HCT116 (cell line): ENCODE measurements at regions not wholly inside any gene's neighbourhood (a gene's known extent, or its start where the extent isn't known, plus 50 kb on each side); places are given as distances from the start of the nearest gene placed in this dataset.

Experiments used
- ATAC-seq: fragments of 200-7000 bp; cut with Tn5 transposase; 2 replicates; pipeline ENCODE4 v1.9.1; 2020; ENCODE audit warnings: mild to moderate bottlenecking, moderate library complexity
- BruUV-seq: library from RNA; stranded (reverse); fragments of 400-500 nt; replicated peaks from 2 replicates; lab custom pipeline; 2021; lab: Mats Ljungman, UMichigan
- CTCF ChIA-PET: fragments of 300-600 bp; sonication (Branson Sonifier 250); formaldehyde crosslinking; loops from one replicate; lab custom pipeline; 2021; ENCODE audit warnings: antibody characterized with exemption; lab: Charles Lee
- POLR2A ChIA-PET: fragments of 300-600, 350-600 bp; sonication (Branson Sonifier 250); formaldehyde crosslinking; loops from one replicate; lab custom pipeline; 2021; ENCODE audit warnings: antibody characterized with exemption; lab: Charles Lee
- RAD21 ChIA-PET, 2 experiments: fragments of 300-600 bp; sonication (Branson Sonifier 250); formaldehyde crosslinking; loops; one replicate each; lab custom pipeline; 2023; ENCODE audit warnings: low total read pairs in 2 of 2; ENCODE audit not compliant: uncharacterized antibody in 2 of 2, unreplicated experiment in 2 of 2, low non-redundant PET in 1 of 2; lab: Charles Lee
- DNase-seq: peaks from one replicate; pipeline ENCODE4 v3.0.0-alpha.2; 2010; ENCODE audit warnings: low read depth, low spot score
- H2AFZ ChIP-seq: fragments of 200-600 bp; shearing (Covaris generic), sonication (generic); 2 replicates; pipeline ENCODE4 v1.6.1; 2017; ENCODE audit warnings: low read depth, mixed run types, mixed read lengths, antibody characterized with exemption, low read length; ENCODE audit not compliant: poor library complexity, severe bottlenecking
- H3K27ac ChIP-seq: 2 replicates; pipeline ENCODE4 v1.5.1; 2012; ENCODE audit warnings: low read depth, low read length
- H3K27me3 ChIP-seq: fragments of 200-600 bp; sonication (generic); 2 replicates; pipeline ENCODE4 v1.6.1; 2016; ENCODE audit warnings: mixed run types, low read length, mixed read lengths; ENCODE audit not compliant: insufficient read depth
- H3K36me3 ChIP-seq, 2 experiments: fragments of 200-500 bp in 1 of 2; fragments of 200-600 bp in 1 of 2; sonication (Bioruptor generic) in 1 of 2; sonication (generic) in 1 of 2; 2 replicates each; pipeline versions ENCODE4 v1.5.1 to v1.6.1; 2014 to 2016; ENCODE audit warnings: low read length in 2 of 2, inconsistent platforms in 1 of 2, mixed read lengths in 1 of 2, mixed run types in 1 of 2; ENCODE audit not compliant: insufficient read depth in 2 of 2, control insufficient read depth in 1 of 2
- H3K4me1 ChIP-seq, 2 experiments: fragments of 200-600 bp in 1 of 2; sonication (generic) in 1 of 2; 2 replicates each; pipeline versions ENCODE4 v1.5.1 to v1.6.1; 2012 to 2017; ENCODE audit warnings: low read length in 2 of 2, inconsistent platforms in 1 of 2, mild to moderate bottlenecking in 1 of 2, mixed read lengths in 1 of 2, mixed run types in 1 of 2, moderate library complexity in 1 of 2; ENCODE audit not compliant: insufficient read depth in 2 of 2, control insufficient read depth in 1 of 2
- H3K4me2 ChIP-seq: fragments of 200-600 bp; sonication (generic); 2 replicates; pipeline ENCODE4 v1.6.1; 2017; ENCODE audit warnings: mixed run types, low read length, mixed read lengths
- H3K4me3 ChIP-seq, 2 experiments: fragments of 200-600 bp in 1 of 2; sonication (generic) in 1 of 2; replicated peaks in 1 of 2; 2 replicates each; pipeline ENCODE4 v1.5.1; 2011 to 2016; ENCODE audit warnings: low read length in 2 of 2, control low read depth in 1 of 2, low read depth in 1 of 2, mild to moderate bottlenecking in 1 of 2, mixed read lengths in 1 of 2, mixed run types in 1 of 2
- H3K79me2 ChIP-seq: fragments of 200-600 bp; sonication (generic); 2 replicates; pipeline ENCODE4 v1.6.1; 2017; ENCODE audit warnings: mild to moderate bottlenecking, mixed run types, low read length, moderate library complexity, mixed read lengths; ENCODE audit not compliant: insufficient read depth
- H3K9ac ChIP-seq: fragments of 200-600 bp; sonication (generic); 2 replicates; pipeline ENCODE4 v1.6.1; 2016; ENCODE audit warnings: low read length, mixed read lengths
- H3K9me2 ChIP-seq: fragments of 200-600 bp; sonication (generic), shearing (Covaris generic); 2 replicates; pipeline ENCODE4 v1.6.1; 2017; ENCODE audit warnings: mixed run types, mild to moderate bottlenecking, moderate library complexity; ENCODE audit not compliant: insufficient read depth
- H3K9me3 ChIP-seq, 2 experiments: fragments of 200-500 bp in 1 of 2; fragments of 200-600 bp in 1 of 2; sonication (Bioruptor generic) in 1 of 2; sonication (generic) in 1 of 2; 2 replicates each; pipeline ENCODE4 v1.6.1; 2014 to 2017; ENCODE audit warnings: low read length in 2 of 2, mixed read lengths in 2 of 2, inconsistent platforms in 1 of 2, low read depth in 1 of 2, mild to moderate bottlenecking in 1 of 2, mixed run types in 1 of 2, moderate library complexity in 1 of 2; ENCODE audit not compliant: control insufficient read depth in 1 of 2, insufficient read depth in 1 of 2
- H4K20me1 ChIP-seq: fragments of 200-600 bp; sonication (generic), shearing (Covaris generic); 2 replicates; pipeline ENCODE4 v1.6.1; 2017; ENCODE audit warnings: mixed run types, mild to moderate bottlenecking, moderate library complexity; ENCODE audit not compliant: insufficient read depth
- EGR1 ChIP-seq: IDR thresholded peaks from 2 replicates; pipeline ENCODE4 v1.6.1; 2012; ENCODE audit warnings: low read depth
- EZH2 ChIP-seq: fragments of 200-600 bp; sonication (generic); IDR thresholded peaks from 2 replicates; pipeline ENCODE4 v1.6.1; 2017; ENCODE audit warnings: antibody characterized with exemption, mixed run types
- FOSL1 ChIP-seq: IDR thresholded peaks from 2 replicates; pipeline ENCODE4 v1.6.1; 2012; ENCODE audit warnings: low read depth
- JUND ChIP-seq: IDR thresholded peaks from 2 replicates; pipeline ENCODE4 v1.6.1; 2012
- POLR2AphosphoS5 ChIP-seq: IDR thresholded peaks from 2 replicates; pipeline ENCODE4 v1.6.1; 2011; ENCODE audit warnings: mild to moderate bottlenecking, low read depth, low read length, moderate library complexity
- SP1 ChIP-seq: IDR thresholded peaks from 2 replicates; pipeline ENCODE4 v1.6.1; 2012; ENCODE audit warnings: low read depth
- SRF ChIP-seq: IDR thresholded peaks from 2 replicates; pipeline ENCODE4 v1.6.1; 2012; ENCODE audit warnings: low read depth
- ZFX ChIP-seq: fragments of 450-650 bp; IDR thresholded peaks from 2 replicates; pipeline ENCODE4 v1.6.1; 2017
- ZNF274 ChIP-seq: fragments of 200-500 bp; sonication (Bioruptor generic); IDR thresholded peaks from 2 replicates; pipeline ENCODE4 v1.6.1; 2014; ENCODE audit warnings: mild to moderate bottlenecking, low read depth, low read length, inconsistent platforms
- intact Hi-C: fragments of 100-400 bp; cut with micrococcal nuclease; formaldehyde crosslinking; loops from 2 replicates; pipeline ENCODE4 v1.10.0; 2022
- TF ChIP-seq, protein P1 (sequence below): IDR thresholded peaks from 2 replicates; pipeline ENCODE4 v1.6.1; 2012
- TF ChIP-seq, protein P2 (sequence below): IDR thresholded peaks from 2 replicates; pipeline ENCODE4 v1.6.1; 2012; ENCODE audit warnings: low read depth
- TF ChIP-seq, protein P3 (sequence below): IDR thresholded peaks from 2 replicates; pipeline ENCODE4 v1.6.1; 2011; ENCODE audit warnings: mild to moderate bottlenecking, low read length, moderate library complexity; ENCODE audit not compliant: insufficient replicate concordance; ENCODE audit errors: extremely low read depth

DNA sequence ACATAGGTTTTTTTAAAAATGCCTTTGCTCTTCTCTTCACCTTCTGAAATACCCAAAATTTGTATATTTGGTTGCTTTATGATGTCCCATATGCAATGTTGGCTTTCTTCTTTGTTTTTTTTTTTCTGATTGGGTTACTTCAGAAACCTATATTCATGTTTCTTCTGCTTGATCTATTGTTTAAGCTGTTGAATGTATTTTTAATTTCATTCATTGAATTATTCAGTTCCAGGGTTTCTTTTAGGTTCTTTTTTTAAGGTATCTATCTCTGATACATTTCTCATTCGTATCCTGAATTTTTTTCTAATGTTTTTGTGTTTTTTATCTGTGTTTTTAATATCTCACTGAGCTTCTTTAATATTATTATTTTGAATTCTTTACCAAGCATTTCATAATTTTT lies 221.0 kb upstream of the MTPN start:
- Histone ChIP-seq H4K20me1 (no peaks in the 10 kb centered on the region; the same call in 1 of the 2 replicates), H3K36me3 (no peaks in the 10 kb centered on the region), H3K27ac (no peak overlapping the region), H3K9ac (no peak overlapping the region), H3K4me3 (no peak overlapping the region), H3K4me2 (no peak overlapping the region), H3K9me2 (no peaks in the 10 kb centered on the region), H3K4me1 (no peaks in the 10 kb centered on the region), H2AFZ (no peak overlapping the region), H3K27me3 (no peaks in the 10 kb centered on the region), H3K9me3 (no peaks in the 10 kb centered on the region), H3K79me2 (no peaks in the 10 kb centered on the region)
- ChIA-PET POLR2A (no interaction called here), CTCF (no interaction called here), RAD21 (no interaction called here)
- BruUV-seq = no TSS peak
- no peak for DNase-seq
- TF ChIP-seq, protein P1, sequence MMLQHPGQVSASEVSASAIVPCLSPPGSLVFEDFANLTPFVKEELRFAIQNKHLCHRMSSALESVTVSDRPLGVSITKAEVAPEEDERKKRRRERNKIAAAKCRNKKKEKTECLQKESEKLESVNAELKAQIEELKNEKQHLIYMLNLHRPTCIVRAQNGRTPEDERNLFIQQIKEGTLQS = no peak
- TF ChIP-seq ZFX (no peak), JUND (no peak), SRF (no peak), EGR1 (no peak), ZNF274 (no peak), EZH2 (no peak), SP1 (no peak), FOSL1 (no peak), POLR2AphosphoS5 (no peak)
- TF ChIP-seq, protein P2, sequence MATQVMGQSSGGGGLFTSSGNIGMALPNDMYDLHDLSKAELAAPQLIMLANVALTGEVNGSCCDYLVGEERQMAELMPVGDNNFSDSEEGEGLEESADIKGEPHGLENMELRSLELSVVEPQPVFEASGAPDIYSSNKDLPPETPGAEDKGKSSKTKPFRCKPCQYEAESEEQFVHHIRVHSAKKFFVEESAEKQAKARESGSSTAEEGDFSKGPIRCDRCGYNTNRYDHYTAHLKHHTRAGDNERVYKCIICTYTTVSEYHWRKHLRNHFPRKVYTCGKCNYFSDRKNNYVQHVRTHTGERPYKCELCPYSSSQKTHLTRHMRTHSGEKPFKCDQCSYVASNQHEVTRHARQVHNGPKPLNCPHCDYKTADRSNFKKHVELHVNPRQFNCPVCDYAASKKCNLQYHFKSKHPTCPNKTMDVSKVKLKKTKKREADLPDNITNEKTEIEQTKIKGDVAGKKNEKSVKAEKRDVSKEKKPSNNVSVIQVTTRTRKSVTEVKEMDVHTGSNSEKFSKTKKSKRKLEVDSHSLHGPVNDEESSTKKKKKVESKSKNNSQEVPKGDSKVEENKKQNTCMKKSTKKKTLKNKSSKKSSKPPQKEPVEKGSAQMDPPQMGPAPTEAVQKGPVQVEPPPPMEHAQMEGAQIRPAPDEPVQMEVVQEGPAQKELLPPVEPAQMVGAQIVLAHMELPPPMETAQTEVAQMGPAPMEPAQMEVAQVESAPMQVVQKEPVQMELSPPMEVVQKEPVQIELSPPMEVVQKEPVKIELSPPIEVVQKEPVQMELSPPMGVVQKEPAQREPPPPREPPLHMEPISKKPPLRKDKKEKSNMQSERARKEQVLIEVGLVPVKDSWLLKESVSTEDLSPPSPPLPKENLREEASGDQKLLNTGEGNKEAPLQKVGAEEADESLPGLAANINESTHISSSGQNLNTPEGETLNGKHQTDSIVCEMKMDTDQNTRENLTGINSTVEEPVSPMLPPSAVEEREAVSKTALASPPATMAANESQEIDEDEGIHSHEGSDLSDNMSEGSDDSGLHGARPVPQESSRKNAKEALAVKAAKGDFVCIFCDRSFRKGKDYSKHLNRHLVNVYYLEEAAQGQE = no peak
- TF ChIP-seq, protein P3, sequence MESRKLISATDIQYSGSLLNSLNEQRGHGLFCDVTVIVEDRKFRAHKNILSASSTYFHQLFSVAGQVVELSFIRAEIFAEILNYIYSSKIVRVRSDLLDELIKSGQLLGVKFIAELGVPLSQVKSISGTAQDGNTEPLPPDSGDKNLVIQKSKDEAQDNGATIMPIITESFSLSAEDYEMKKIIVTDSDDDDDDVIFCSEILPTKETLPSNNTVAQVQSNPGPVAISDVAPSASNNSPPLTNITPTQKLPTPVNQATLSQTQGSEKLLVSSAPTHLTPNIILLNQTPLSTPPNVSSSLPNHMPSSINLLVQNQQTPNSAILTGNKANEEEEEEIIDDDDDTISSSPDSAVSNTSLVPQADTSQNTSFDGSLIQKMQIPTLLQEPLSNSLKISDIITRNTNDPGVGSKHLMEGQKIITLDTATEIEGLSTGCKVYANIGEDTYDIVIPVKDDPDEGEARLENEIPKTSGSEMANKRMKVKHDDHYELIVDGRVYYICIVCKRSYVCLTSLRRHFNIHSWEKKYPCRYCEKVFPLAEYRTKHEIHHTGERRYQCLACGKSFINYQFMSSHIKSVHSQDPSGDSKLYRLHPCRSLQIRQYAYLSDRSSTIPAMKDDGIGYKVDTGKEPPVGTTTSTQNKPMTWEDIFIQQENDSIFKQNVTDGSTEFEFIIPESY = no peak
- no peak for ATAC-seq
- intact Hi-C loops = no loop called here
